ENCODE measurements at regions not wholly inside any gene's neighbourhood (a gene's known extent, or its start where the extent isn't known, plus 50 kb on each side); places are given as distances from the start of the nearest gene placed in this dataset.
"Not testable (repeated sequence)": the region's sequence is repeated elsewhere in the genome, so short reads cannot be mapped to it uniquely, and the experiment has no call there.

- TF ChIP-seq, protein P1, sequence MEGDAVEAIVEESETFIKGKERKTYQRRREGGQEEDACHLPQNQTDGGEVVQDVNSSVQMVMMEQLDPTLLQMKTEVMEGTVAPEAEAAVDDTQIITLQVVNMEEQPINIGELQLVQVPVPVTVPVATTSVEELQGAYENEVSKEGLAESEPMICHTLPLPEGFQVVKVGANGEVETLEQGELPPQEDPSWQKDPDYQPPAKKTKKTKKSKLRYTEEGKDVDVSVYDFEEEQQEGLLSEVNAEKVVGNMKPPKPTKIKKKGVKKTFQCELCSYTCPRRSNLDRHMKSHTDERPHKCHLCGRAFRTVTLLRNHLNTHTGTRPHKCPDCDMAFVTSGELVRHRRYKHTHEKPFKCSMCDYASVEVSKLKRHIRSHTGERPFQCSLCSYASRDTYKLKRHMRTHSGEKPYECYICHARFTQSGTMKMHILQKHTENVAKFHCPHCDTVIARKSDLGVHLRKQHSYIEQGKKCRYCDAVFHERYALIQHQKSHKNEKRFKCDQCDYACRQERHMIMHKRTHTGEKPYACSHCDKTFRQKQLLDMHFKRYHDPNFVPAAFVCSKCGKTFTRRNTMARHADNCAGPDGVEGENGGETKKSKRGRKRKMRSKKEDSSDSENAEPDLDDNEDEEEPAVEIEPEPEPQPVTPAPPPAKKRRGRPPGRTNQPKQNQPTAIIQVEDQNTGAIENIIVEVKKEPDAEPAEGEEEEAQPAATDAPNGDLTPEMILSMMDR (conservative IDR thresholded peaks at IDR 0.05) = no peak
- no peak overlapping the region for H3K27ac ChIP-seq
Measured at GRCh38 chr3:26132942-26133341, 343.1 kb downstream of the OXSM start.

- TF ChIP-seq, protein P1 (conservative IDR thresholded peaks at IDR 0.05) = no peak
- H3K27ac ChIP-seq = no peak overlapping the region
Measured at GRCh38 chr3:26141296-26141695, 351.4 kb downstream of the OXSM start.

DNA sequence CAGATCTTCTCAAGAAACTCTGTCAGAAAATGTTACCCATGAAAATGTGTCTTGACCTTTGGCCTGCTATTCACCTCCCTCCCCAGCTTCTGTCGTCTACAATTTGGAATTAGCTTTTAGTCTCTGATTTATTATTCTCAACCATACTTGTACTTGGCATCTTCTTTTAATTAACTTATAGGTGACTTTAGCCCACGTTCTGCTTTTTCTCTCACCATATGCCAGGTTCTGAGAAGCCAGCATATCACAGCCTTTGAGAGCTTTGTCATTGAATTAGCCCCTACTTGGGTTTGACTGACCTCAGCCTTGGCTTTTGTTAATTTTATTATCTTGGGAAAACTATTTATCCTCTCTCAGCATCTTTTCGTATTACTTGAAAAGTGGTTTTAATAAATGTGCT lies 355.9 kb downstream of the OXSM start:
- H3K27ac ChIP-seq = no peak overlapping the region
- TF ChIP-seq, protein P1 (conservative IDR thresholded peaks at IDR 0.05) = no peak

DNA sequence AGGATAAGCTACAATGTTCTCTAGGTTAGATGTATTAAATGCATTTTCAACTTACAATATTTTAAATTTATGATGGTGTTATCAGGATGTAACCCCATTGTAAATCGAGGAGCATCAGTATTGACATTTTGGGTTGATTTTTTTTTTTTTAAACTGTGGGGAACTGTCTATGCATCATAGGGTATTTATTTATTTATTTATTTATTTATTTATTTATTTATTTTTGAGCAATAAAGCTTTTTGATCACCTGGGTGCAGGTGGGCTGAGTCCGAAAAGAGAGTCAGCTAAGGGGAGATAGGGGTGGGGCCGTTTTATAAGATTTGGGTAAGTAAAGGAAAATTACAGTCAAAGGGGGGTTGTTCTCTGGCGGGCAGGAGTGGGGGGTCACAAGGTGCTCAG lies 367.5 kb downstream of the OXSM start:
- H3K27ac ChIP-seq = not testable (repeated sequence)

DNA sequence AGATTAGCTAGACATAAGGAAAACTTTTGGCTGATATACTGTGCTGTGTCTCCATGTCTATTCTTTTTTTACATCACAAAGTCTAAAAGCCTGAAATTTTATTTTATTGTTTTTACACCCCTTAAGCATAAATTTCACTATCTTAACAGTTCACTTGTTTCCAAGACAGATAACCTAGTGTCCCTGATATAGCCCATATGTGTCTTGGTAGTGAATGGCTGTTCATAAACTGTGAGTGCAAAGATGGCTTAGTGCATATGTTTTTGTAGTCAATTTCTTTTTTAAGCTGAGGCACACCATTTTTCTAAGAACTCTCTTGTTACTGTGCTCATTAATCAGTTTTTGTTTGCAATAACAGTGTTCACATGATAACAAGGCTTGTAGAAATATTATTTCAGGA lies 381.1 kb downstream of the OXSM start:
- TF ChIP-seq, protein P1 (conservative IDR thresholded peaks at IDR 0.05) = no peak

GRCh38 chr3:26191556-26191955 lies 401.7 kb downstream of the OXSM start:
- TF ChIP-seq, protein P1 (conservative IDR thresholded peaks at IDR 0.05) = no peak
- H3K27ac ChIP-seq = no peak overlapping the region

More for the DNA sequence above, 381.1 kb downstream of the OXSM start:
- H3K27ac ChIP-seq = no peak overlapping the region

DNA sequence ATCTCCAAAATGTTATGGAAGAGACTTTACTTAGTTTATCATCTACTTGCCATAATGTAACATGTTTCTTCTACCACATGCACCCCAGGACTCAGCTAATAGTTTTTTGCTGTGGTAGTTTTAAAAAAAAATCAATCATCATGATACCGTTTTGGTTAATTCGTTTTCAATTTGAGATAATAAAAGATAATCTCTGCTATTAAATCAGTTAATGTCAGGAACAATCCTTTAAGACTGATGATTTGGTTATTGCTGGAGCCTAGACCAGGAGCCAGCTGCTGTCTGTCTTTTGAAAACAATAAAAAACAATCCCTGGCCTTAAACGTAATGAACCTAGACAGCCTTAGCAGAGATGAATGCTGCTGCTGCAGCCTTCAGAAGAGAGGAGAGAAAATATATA lies 403.7 kb downstream of the OXSM start:
- TF ChIP-seq, protein P1 (conservative IDR thresholded peaks at IDR 0.05) = no peak
- no peak overlapping the region for H3K27ac ChIP-seq

- TF ChIP-seq, protein P1 (conservative IDR thresholded peaks at IDR 0.05) = no peak
- no peak overlapping the region for H3K27ac ChIP-seq
Measured at GRCh38 chr3:26196781-26197180, 406.9 kb downstream of the OXSM start.

All from VCaP (cell line).